ENCODE measurements at regions not wholly inside any gene's neighbourhood (a gene's known extent, or its start where the extent isn't known, plus 50 kb on each side); places are given as distances from the start of the nearest gene placed in this dataset.

DNA sequence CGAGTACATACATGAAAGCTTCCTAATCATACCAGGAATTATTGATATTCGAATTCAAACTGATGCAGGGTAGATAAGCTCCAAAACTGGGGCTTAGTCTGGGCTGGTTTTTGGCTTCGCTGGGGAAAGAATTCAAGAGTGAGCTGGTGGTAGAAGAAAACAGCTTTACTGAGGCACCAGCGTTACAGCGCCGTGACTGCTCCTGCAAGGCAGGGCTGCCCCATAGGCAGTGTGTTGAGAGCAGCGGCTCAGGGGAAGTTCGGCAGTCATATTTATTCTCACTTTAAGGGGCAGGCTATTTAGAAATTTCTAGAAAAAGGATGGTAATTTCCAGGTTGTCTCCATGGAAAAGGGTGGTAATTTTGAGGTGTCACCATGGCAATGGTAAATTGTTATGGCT, 292.6 kb upstream of the TCF4 start:
- DNase-seq (ENCODE audit: low read depth): no peak

DNA sequence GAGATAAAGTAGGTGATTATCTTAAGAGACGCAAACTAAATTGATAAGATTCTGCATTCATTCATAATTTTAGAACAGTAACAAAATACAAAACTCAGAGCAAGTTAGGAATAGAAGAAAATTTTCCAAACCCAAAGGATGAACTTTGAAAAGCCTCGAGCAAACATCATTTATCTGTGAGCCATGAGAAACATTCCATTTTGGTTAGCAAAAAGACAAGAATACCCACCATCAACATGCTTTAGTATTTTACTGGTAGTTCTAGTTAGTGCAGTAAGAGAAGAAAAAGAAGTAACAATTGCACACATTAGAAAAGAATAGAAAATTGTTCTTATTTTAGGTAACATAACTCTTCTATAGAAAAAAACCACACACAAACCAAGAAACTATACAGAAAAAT, 291.3 kb upstream of the TCF4 start:
- DNase-seq (ENCODE audit: low read depth): no peak

DNA sequence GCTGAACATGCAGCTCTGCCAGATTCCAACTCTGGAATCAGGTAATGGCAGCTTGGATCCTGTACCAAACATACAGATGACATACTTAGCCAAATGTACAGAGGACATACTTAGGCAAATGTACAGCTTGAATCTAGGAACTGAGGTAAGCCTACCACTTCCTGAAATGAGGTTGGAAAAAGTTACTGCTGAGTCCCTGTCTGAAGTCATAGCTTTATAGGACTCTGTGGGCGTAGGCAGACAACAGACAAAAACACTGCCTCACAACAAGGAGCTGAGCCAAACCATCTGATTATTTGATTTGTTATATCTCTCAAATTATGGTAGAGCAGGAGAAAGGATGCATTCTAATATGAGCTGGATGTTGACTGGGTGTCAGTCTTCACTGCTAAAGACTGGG, 290.2 kb upstream of the TCF4 start:
- DNase-seq (ENCODE audit: low read depth): no peak

DNA sequence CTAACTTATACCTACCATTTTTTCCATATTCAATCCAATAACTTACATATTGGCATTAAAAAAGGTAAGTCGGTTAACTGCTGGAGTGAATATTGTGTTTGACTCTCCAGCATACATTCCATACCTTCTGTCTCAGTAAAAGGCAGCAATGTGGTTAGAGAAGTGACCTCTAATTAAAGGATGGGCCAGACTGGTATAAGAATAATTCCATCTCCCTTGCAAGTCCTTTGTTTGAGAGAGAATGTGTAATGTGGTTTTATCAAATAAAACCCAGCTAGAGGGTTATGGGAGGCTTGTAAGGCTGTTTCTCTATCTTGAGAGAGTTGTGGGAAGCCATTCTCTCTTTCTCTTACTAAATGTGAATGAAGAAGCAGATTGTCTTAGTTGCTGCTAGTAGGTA, 289.3 kb upstream of the TCF4 start:
- no peak for DNase-seq (ENCODE audit: low read depth)

DNA sequence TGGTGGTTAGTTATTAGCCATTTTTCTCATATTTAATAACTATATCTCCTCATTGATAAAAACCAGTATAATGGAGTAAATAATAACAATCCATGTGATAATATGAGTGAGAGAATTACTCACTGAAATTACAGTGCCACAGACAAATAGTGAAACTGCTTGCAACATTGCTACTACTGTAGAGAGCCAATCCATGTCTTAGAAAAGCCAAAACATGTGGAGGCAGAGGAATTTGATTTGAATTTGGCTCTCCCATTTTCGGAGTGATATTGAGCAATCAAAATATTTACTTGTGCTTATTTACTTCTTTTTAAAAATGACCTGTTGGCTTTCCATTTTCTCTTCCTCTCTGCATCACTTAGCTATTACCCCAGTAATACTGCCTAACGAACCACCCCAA, 288.3 kb upstream of the TCF4 start:
- DNase-seq (ENCODE audit: low read depth): no peak

DNA sequence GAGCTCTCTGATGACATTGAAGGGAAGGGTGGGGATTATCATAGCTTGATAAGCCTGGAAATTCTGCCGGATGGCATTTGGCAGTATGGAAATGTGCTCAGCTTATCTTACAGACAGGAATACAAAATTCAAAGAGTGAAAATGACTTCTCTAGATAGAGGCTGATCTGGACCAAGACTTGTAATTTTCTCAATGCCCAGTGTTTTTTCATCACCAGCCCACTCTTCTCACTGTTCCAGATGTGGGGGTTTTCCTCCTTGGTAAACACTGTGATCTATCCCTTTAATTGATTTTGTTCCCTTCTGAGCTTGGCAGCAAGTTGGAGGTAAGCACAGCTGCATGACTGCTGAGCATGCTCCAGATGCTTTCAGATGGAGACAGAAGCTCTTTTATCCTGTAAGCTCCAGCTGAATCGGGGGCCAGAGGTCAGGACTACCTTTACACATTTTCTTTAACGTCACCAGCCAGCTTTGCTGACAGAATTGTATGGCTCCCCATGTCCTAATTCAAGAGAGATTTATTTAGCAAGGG, 287.4 kb upstream of the TCF4 start:
- no peak for DNase-seq (ENCODE audit: low read depth)

DNA sequence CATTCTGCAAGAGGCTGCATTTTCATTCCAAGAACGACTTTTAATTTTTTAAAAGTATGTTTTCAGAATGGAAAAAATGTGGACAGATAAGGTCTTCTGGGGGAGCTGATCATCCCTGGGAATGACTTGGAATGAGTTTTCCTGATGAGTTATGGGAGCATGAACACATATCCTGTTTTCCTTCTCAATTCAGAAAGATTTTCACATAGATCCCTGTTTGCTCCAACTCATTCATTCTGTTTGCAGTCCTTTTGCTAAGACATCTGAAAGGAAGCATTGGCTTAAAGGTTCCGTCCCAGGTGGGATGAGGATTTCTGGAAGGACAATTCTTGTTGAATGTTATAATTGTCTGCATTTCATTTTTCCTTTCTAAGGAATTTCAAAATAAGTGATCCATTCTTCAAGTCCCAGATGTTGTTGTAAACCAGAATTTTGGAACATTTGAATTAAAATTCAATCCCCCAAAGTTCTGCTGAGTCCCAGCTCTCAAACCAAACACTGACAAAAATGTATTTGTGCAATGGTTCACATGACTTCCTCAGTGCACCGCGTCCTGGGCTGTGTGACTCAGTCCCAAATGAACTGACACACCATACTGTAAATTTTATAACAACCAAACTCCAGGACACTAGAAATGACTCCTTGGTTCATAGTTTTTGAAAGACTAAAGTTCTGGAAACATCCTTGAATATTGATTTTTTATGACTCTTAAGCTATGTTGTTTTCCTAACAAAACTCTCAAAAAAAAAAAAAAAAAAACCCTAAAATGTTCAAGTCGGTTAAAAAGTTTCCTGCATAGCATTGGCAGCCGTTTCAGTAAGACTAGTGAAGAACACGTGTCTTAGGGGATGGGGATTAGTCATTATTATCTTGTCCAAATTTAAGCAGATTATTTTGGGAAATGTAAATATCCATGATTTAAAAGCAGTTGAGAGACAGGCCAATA, 281.8 kb upstream of the TCF4 start:
- DNase-seq (ENCODE audit: low read depth): no peak

DNA sequence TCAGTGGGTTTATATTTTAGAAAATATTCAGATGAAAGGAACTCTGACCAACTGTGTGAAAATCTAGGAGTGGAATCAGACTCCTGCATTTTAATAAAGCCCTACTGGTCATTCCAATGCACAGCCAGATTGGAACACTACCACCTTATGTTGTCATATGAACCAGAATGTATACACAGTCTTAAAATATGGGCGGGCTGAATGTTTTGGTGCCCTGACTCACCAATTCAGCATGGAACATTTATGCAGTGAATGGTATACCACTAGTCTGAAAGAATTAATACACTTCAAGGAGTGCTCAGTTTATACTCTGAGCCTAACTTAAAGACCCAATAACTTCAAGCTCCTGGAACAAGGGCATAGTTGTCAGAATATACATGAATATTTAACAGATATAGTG, 280.9 kb upstream of the TCF4 start:
- no peak for DNase-seq (ENCODE audit: low read depth)

DNA sequence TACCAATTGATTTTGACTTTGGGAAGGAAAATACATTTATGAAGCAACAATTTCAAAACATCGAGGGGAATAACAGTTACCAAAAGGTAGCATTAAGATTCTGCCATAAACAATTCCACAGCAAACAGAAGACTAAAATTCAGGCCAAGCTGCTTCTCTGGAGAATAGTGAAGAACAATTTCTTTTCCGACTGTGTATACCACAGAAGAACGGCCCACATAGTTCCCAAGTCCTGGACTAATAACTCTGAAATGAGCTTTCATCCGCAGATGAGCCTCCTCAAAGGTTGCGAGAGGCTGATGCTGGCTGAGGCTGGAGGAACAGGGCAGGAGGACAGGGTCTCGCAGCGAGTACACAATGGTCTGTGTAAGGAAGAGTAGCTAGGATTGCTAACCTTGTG, 278.9 kb upstream of the TCF4 start:
- DNase-seq (ENCODE audit: low read depth): no peak

DNA sequence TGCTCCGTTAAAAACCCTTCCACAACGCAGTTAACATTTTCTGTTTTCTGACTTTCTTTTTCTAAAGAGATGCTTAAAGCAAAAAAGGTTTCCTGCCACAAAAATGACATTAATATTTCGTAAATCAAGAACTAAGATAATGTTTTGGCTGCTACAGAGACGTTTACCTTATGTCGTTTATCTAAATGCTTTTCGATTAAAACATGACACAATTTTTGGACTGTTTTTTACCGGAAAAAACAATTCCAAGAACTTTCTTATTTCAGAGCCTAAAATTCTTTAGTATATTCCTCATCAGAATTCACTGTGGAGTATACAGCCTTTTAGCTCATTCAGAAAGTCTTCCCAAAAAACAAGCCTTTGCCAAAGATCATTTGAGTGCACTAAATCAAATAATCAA, 278.0 kb upstream of the TCF4 start:
- DNase-seq (ENCODE audit: low read depth): no peak

DNA sequence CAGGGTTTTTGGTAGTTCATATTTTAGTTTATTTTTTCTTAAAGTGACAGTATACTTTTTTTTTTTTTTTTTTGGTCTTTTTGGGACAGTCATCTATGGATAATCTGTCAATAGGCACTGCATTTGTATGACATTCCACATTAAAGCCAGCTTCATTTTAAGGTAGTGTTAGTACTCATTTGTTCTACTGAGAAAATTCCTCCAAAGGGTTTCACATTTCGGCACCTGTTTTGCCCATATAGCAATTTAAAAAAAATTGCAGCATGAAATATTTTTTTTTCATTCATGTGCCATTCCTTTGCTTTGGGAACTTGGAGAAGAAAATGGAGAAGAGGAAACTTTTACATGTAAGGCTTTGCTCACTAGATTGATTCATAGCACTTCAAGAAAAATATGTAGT, 276.3 kb upstream of the TCF4 start:
- no peak for DNase-seq (ENCODE audit: low read depth)

DNA sequence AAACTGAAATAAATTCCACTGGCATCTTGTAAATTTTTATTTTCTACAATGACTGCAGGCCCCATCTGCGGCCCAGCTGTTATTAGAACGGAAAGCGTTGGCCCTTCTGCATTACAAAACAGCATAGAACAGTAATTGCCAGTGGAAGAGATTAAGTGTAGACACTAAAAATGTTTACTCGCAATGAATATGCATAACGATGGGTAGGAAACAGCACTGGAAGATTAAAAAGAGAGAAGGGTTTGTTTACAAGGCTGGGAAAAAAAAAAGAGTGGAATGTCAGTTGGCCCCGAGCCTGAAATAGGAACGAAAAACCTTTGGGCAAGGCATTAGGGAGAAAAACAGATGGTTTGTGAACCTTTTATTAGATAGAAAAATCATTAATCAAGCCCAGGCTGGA, 275.9 kb upstream of the TCF4 start:
- DNase-seq (ENCODE audit: low read depth): no peak

DNA sequence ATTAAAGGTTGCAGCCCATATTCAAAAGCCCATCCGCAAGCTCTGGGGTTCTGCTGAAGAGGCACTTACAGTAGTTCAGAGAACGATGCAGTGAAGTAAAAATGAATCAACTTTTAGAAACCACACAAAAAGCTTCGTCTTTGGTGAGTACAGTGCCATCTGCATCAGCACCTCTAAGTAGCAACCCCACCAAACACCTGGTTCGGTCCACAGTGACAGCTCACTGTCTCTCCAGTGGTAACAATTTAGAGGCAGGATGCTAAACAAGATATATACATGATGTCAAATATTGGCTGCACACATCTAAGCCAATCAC, 275.4 kb upstream of the TCF4 start:
- DNase-seq (ENCODE audit: low read depth): no peak

DNA sequence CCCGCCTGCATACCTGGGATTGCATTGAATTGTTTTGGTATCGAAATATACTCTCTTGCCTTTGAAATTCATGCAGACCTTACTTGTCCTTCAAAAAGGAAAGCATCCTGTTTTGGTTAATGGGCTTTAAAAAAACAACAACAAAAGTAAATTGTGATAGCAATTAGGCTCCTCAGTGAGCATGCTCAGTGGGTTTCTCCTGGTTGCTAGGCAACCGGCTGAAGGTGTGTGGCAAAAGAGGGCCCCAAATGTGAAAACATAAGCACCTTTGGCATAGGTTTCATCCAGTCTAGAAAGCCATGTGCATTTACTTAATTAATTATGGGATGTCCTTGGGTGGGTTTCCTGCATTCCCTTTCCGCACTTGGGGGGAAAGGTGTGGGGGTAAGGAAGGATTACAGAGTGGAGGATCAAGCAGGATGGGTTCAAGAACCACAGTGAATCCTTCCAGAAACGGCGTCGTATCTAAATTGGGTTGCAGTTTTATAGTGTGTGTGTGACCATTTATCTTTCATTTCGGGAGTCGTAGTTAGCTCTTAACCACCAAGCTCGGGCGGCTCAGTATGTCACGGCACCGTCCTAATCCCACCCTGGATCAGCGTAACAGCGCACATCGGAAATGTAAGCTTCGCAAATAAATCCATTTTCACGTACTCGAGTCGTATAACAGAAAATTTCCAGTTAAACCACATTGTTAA, 274.9 kb upstream of the TCF4 start:
- no peak for DNase-seq (ENCODE audit: low read depth)

DNA sequence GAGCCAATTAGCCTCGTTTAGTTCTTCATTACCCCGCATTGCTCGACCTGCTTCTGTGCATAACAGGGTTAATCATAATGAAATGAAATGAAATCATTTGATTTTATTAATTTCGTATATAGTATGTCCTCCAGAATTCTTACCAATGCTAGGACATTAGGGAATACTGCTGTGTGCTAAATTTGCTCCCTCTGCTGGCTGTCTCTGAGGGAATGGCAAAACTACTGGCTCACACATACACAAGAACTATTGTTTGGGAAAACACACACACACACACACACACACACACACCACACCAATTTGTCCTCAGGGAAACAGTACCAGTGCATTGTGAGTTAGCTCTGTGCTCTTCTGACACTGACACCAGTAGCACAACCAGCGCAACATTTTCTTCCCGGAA, 273.3 kb upstream of the TCF4 start:
- no peak for DNase-seq (ENCODE audit: low read depth)

DNA sequence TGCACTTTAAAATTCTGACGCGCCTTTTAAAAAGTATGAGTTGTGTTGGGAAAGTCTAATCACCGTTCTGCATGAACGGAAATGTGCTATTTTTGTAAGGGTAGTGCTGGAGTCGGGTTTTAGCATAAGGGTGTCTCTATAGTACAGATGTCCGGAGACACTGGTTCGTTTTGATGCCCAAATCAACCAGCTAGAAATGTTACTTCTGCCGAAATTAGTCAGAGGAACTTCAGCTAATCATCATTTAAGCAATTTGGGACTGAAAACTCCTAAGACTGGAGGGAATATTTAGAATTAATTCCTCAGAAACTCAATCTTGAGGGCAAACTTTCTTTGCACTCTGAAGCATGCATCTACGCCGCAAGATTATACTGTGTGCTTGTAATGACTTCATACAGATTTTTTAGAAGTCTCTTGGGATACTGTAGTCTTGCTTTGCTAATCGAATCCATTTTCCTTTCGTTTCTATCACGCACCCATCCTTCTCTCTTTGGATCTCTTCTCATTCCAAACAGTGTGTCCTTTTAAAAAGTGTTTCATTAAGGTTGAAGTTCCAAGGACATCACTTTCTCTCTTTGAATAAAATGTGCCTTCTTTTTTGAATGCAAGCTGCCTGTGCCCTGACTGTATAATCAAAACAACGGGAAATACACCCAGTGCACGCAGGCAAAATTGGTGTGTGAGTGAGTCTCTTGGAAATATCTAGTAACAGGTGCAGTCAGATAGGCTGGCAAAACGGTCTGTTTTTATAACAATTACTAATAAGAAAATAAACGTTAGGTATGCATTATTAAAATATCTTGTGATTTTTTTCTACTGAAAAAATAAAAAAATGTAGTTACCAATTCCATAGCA, 270.9 kb upstream of the TCF4 start:
- DNase-seq (ENCODE audit: low read depth): no peak

DNA sequence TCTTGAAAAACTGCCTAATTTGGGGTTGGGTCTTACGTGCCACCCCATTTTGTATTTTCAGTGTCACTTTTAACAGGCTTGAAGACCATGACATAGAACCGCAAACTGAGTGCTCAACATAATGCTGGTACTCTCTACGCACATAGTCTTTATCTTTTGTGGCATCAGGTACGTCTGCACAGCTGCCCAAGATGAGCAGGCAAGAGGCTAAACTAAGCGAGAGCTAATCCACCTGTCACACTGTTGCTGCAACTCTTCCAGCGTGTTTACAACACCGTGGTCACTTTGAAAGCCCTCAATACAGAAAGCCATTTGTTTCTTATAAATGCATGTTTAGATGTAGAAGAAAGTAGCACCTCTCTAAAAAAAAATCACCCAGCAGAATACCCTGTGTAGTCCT, 270.0 kb upstream of the TCF4 start:
- no peak for DNase-seq (ENCODE audit: low read depth)

DNA sequence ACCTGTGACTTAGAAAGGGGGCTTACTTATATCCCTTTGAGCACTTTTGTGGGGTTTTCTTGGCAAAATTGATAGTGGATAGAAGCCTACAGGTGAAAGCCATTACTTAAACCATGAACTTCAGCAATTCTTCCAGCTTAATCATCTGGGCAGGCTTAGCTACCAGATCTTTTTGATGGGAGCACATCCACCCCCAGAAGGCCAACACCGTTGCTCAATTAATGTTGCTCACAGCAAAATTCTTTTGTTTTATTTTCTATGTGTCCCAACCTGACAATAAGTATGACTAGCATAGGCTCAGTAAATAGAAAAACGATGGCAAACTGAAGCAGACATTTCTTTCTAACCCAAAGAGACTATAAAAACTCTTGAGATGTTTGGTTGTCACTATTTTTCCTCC, 269.4 kb upstream of the TCF4 start:
- DNase-seq (ENCODE audit: low read depth): no peak

DNA sequence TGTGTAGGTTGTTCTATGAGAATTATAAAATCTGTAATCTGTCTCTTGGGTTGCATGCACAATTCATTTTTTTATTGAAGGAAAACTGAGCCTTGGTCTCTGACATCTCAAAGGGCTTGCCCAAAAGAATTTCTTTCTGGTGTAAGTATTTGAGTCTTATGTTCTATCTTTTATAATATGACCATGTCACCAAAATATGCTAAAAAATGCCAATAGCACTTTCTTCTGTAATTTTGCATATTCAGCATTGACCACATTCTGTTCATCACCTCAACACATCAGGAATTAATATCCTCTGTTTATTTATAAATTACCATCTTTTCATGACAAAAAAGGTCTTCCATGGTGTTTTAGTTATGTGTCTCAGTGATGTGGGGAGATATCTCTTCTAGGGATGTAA, 268.7 kb upstream of the TCF4 start:
- no peak for DNase-seq (ENCODE audit: low read depth)

DNA sequence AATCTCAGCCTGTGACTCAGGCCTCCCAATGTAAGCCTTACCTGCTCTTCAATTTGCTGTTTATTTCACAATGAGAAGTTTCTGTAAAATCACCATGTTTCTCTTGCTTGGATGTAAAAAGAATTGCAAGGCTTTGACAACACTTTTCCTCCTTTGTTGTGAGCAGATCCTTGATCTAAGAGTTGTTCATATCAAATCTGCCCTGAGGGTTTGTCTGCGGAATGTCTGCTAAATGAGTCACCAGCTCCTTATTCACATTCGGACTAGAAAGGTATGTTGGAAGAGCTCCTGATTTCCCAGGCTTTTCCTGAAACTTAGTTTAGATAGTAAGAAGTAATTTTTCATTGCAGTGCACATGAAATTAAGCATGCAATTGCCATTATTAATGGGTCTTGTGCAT, 268.2 kb upstream of the TCF4 start:
- no peak for DNase-seq (ENCODE audit: low read depth)

DNA sequence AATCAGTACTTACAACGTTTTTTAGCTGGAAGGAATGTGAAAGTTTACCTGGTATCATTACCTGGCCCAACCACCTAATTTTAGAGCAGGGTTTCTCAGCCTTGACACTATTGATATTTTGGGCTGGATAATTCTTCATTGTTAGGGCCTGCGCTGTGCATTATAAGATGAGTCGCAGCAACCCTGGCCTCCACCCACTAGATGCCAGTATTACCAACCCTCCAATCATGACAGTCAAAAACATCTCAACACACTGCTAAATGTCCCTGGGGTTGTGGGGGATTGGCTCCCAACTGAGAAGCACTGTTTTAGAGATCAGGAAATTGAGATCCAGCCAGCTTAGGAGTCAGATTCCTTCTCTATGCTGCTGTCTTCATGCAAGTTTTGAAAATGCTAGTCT, 265.3 kb upstream of the TCF4 start:
- no peak for DNase-seq (ENCODE audit: low read depth)

DNA sequence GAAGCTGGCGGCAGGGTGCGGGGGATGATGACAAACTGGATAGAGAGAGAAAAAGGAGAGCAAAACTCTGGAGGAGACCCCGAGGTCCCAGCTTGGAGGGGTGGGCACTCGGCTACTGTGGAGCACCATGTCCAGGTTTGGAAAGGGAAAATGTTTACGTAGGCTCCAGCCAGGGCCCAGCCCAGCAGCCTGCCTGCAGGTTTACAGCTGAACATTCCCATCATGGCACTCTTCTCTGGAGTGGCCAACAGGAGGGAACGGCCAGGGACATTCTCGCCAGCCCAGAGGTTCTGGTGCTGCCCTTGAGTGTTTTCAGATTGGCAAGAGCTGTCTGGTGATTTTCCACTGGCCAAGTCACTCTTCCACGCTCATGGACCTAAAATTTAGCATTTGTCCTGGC, 262.9 kb upstream of the TCF4 start:
- DNase-seq (ENCODE audit: low read depth): no peak

DNA sequence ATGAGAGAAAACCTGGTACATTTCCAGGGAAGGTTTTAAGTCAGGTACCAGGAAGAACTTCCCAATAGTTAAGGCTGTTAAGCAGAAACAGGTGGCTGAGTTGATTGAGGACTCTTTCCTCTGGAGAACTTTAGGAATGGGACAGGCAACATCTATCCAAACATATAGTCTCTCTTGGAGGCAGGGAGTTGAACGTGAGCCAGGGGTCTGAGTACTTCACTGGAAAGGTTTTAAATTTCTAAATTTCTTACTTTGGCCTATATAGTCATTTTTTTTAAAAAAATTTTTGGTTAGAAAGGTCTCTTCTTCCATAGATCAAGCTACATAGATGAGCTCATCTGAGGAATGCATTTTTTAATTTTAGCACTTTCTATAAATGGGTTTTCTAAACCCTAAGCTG, 261.4 kb upstream of the TCF4 start:
- no peak for DNase-seq (ENCODE audit: low read depth)

All from activated T-cell treated with anti-CD3 and anti-CD28 coated beads for 48 hours (primary cell).